IPS-20b (cell line): ENCODE measurements at regions not wholly inside any gene's neighbourhood (a gene's known extent, or its start where the extent isn't known, plus 50 kb on each side); places are given as distances from the start of the nearest gene placed in this dataset.
"Not testable (repeated sequence)": the region's sequence is repeated elsewhere in the genome, so short reads cannot be mapped to it uniquely, and the experiment has no call there.

Experiments used
- H3K27ac ChIP-seq: one replicate; pipeline ENCODE4 v1.5.1; 2013; ENCODE audit warnings: low read length
- H3K27me3 ChIP-seq: 2 replicates; pipeline ENCODE4 v1.6.1; 2013; ENCODE audit warnings: mild to moderate bottlenecking, low read length, inconsistent platforms; ENCODE audit not compliant: insufficient read depth
- H3K36me3 ChIP-seq: 2 replicates; pipeline ENCODE4 v1.6.1; 2013; ENCODE audit warnings: low read depth, mild to moderate bottlenecking, inconsistent platforms, low read length, moderate library complexity; ENCODE audit not compliant: insufficient read depth
- H3K4me1 ChIP-seq: 2 replicates; pipeline ENCODE4 v1.6.1; 2013; ENCODE audit warnings: mild to moderate bottlenecking, control low read depth, inconsistent platforms, low read length, moderate library complexity; ENCODE audit not compliant: insufficient read depth
- H3K4me3 ChIP-seq: 2 replicates; pipeline ENCODE4 v1.5.1; 2013; ENCODE audit warnings: mild to moderate bottlenecking, low read length, inconsistent platforms
- H3K9ac ChIP-seq: 2 replicates; pipeline ENCODE4 v1.6.1; 2013; ENCODE audit warnings: low read depth, mild to moderate bottlenecking, inconsistent platforms, low read length, moderate library complexity
- H3K9me3 ChIP-seq: 2 replicates; pipeline ENCODE4 v1.6.1; 2013; ENCODE audit warnings: mild to moderate bottlenecking, low read depth, low read length, inconsistent platforms; ENCODE audit not compliant: insufficient read depth

DNA sequence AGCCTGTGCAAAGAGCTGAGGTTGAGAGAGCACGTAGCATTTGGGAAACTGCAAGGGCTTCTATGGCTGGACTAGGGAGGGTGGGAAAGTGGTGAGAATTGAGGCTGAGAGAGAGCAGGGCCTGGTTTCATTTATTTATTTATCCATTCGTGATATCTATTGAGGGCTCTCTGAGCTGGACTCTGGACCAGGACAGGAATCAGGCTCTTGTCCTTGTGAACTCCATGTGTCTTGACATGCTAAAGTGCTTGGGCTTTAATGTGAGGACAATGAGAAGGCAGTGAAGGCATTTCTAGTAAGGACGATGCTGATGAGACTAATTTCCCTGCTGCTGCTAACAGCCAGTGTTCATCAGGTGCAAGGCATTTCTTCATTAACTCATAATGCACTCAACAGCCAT, 95.9 kb upstream of the KLF4 start:
- Histone ChIP-seq H3K9me3 (no peaks in the 10 kb centered on the region), H3K27ac (no peak overlapping the region), H3K4me3 (no peak overlapping the region), H3K36me3 (no peaks in the 10 kb centered on the region), H3K4me1 (no peaks in the 10 kb centered on the region), H3K27me3 (no peaks in the 10 kb centered on the region; the same call in 1 of the 2 replicates), H3K9ac (no peak overlapping the region)

DNA sequence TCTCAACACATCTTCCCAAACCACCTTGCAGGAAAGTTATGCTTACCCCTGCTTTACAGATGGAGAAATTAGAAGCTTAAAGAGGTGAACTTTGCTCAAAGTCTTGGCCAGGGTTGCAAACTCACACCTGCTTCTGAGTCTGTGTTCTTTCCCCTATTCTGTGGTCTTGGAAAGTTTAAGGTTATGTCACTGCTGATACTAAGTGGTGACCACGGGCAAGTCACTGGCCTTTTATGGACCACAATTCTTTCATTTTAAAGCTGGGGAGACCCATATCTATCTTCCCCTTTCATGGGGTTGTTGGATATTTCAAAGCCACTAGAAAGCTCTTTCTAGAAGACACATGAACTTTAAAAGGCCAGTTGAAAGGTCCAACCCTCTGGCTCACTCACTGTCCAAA, 95.4 kb upstream of the KLF4 start:
- Histone ChIP-seq H3K36me3 (no peaks in the 10 kb centered on the region), H3K9me3 (no peaks in the 10 kb centered on the region), H3K9ac (no peak overlapping the region), H3K4me3 (no peak overlapping the region), H3K27ac (no peak overlapping the region), H3K27me3 (no peaks in the 10 kb centered on the region; the same call in 1 of the 2 replicates), H3K4me1 (no peaks in the 10 kb centered on the region)

DNA sequence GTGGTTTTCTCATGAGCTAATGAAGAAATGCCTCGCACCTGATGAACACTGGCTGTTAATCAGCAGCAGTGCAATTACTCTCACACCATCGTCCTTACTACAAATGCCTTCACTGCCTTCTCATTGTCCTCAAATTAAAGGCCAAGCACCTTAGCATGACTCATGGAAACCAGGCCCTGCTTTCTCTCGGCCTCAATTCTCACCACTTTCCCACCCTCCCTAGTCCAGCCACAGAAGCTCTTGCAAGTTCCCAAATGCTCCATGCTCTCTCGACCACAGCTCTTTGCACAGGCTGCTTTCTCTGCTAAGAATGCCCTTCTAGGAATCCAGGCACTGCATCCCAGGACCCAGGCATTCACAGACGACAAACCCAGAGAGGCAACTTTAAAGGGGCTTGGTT, 94.6 kb upstream of the KLF4 start:
- no peaks in the 10 kb centered on the region for H3K9me3 ChIP-seq
- no peaks in the 10 kb centered on the region for H3K4me1 ChIP-seq
- H3K4me3 ChIP-seq = no peak overlapping the region
- no peak overlapping the region for H3K27ac ChIP-seq
- H3K27me3 ChIP-seq = no peaks in the 10 kb centered on the region; the same call in 1 of the 2 replicates
- no peaks in the 10 kb centered on the region for H3K36me3 ChIP-seq
- H3K9ac ChIP-seq = no peak overlapping the region; the same call in 1 of the 2 replicates

DNA sequence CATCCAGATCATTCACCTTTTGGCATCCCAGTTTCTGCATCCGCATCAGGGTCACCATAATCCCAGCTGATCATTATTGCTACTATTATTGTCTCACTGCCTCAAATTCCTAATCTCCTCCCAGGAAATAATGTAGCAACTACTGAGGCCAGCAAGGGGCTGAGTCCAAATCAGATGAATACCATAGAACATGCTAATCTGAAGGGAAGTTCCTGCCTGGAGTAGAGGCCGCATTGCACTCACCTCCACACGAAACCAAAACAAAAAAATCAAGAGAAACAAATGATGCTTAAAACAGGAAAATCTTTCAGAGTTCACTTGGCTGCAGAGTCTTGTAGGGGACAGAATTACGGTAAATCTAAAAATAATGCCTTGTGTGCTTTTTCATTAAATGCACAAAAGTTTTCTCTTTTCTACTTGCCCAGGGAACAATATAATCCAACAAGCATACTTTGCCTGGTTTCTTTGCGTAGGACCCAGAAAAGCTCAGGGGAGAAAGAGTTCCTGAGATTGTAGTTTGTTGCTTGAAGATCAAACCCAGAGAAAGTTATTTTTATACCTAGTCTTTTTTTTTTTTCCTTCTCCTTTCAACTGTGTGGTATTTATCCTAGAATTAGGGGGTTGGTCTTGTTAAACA, 87.7 kb upstream of the KLF4 start:
- no peaks in the 10 kb centered on the region for H3K9me3 ChIP-seq
- no peaks in the 10 kb centered on the region for H3K36me3 ChIP-seq
- H3K4me1 ChIP-seq = no peaks in the 10 kb centered on the region
- no peak overlapping the region for H3K27ac ChIP-seq
- no peaks in the 10 kb centered on the region for H3K27me3 ChIP-seq
- H3K4me3 ChIP-seq = no peak overlapping the region
- H3K9ac ChIP-seq = no peak overlapping the region

DNA sequence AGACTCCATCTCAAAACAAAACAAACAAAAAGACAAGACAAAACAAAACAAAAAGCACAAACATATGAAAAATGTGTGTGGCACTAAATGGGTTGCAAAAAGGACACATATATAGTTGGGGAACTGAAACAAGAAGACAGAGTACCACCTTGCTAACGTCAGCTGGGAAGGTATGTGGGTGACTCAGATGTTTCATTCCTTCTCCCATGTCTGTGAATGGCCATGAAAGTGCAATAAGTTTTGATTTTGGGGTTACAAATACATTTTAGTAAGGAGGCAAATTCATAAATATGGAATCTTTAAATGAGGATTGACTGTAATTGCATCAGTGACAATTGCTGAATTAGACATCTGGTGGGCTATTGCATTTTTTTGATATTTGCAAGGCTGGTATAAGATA, 81.6 kb upstream of the KLF4 start:
- Histone ChIP-seq H3K36me3 (no peaks in the 10 kb centered on the region), H3K9me3 (no peaks in the 10 kb centered on the region), H3K4me1 (no peaks in the 10 kb centered on the region), H3K9ac (no peak overlapping the region), H3K4me3 (no peak overlapping the region), H3K27ac (no peak overlapping the region), H3K27me3 (no peaks in the 10 kb centered on the region)

DNA sequence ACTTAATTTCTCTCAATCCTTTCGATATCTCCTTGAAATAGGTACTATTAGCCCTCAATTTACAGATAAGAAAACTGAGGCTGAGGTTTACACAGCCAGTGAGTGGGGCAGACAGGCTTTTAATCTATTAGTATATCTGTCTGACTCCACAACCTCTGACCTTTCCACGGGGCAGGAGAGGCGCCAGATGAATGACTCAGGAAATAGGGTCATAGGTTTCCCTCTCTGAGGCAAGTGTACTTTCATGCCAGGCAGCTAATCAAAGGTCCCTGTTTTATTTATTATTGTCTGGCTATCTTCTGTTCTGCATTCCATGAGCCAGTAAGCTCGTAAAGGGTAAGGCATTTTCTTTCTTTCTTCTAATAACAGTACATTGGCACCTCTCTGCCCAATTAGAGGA, 79.6 kb upstream of the KLF4 start:
- H3K27ac ChIP-seq = no peak overlapping the region
- H3K27me3 ChIP-seq = no peaks in the 10 kb centered on the region
- no peaks in the 10 kb centered on the region for H3K9me3 ChIP-seq
- H3K4me1 ChIP-seq = no peaks in the 10 kb centered on the region
- H3K36me3 ChIP-seq = no peaks in the 10 kb centered on the region
- H3K9ac ChIP-seq = no peak overlapping the region
- H3K4me3 ChIP-seq = no peak overlapping the region

DNA sequence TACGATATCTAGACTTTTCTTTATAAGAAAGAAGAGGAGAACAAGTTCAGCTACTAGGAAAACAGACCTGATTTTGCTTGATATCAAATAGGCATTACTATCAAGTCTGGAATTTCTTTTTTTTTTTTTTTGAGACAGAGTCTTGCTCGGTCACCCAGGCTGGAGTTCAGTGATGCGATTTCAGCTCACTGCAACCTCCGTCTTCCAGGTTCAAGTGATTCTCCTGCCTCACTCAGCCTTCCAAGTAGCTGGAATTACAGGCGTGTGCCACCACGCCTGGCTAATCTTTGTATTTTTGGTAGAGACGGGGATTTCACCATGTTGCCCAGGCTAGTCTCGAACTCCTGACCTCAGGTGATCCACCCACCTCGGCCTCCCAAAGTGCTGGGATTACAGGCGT, 78.8 kb upstream of the KLF4 start:
- H3K27ac ChIP-seq, H3K4me1 ChIP-seq, H3K27me3 ChIP-seq, H3K36me3 ChIP-seq, H3K9me3 ChIP-seq, H3K9ac ChIP-seq, H3K4me3 ChIP-seq: not testable (repeated sequence)

DNA sequence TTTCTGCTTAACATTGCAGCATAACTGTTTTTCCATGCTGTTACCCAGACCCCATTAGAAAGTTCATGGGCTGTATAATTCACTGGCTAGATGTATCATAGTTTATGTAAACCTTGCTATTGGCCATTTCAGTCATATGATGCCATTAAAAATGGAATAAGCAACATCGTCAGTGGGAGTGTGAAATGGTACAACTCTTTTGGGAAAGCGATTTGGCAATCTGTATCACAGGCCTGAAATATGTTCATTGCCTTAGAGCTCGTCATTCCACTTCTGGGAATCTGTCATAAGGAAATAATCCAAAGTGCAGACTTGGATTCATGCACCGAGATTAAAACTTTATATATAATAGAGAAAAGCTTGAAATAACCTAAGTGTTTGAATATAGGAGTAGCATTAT, 77.9 kb upstream of the KLF4 start:
- no peaks in the 10 kb centered on the region for H3K36me3 ChIP-seq

DNA sequence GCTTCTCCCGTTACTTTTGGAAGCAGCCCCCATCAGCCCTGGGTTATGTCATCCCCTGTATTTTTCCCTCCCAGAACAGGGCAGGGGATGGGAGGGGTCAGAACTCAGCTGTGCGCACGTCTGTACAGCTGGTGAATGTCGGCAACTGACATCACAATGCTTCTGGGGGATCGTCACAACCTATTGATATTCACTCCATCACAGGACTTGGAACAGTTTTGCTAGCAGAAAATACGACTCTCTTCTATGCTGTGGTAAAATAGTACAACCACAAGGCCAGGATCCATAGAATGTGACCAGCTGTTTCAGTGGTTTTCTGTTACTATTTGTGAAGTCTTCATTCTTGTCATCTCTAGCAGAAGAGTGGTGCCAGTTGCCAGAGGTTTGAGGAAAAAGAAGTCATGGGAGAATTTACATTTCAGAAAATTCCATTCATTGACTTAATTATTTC, 77.1 kb upstream of the KLF4 start:
- Histone ChIP-seq H3K36me3 (no peaks in the 10 kb centered on the region), H3K4me1 (no peaks in the 10 kb centered on the region), H3K9ac (no peak overlapping the region), H3K9me3 (no peaks in the 10 kb centered on the region), H3K27ac (no peak overlapping the region), H3K4me3 (no peak overlapping the region), H3K27me3 (no peaks in the 10 kb centered on the region)

More for the DNA sequence above, 77.9 kb upstream of the KLF4 start:
- H3K9me3 ChIP-seq = no peaks in the 10 kb centered on the region
- H3K27ac ChIP-seq = no peak overlapping the region
- no peak overlapping the region for H3K4me3 ChIP-seq
- no peaks in the 10 kb centered on the region for H3K4me1 ChIP-seq
- H3K9ac ChIP-seq = no peak overlapping the region
- H3K27me3 ChIP-seq = no peaks in the 10 kb centered on the region

DNA sequence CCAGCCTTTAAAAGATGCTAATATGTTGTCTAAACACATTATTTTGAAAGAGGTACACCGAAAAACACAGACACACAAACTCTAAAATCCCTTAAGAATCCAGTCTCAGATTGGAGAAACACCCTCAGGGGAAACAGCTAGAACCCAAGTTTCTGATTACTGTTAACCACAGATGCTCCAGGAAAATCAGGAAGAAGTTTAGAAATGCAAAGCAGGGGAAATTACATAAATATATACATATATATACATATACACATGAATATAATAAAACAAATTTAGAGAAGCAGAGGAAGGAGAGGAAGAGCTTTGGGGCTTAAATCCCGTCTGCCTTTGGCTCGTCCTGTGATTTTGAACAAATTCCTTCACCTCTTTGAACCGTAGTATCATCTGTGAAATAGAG, 73.2 kb upstream of the KLF4 start:
- Histone ChIP-seq H3K4me3 (no peak overlapping the region), H3K4me1 (no peaks in the 10 kb centered on the region), H3K36me3 (no peaks in the 10 kb centered on the region), H3K9me3 (no peaks in the 10 kb centered on the region), H3K9ac (no peak overlapping the region), H3K27ac (no peak overlapping the region), H3K27me3 (no peaks in the 10 kb centered on the region)

DNA sequence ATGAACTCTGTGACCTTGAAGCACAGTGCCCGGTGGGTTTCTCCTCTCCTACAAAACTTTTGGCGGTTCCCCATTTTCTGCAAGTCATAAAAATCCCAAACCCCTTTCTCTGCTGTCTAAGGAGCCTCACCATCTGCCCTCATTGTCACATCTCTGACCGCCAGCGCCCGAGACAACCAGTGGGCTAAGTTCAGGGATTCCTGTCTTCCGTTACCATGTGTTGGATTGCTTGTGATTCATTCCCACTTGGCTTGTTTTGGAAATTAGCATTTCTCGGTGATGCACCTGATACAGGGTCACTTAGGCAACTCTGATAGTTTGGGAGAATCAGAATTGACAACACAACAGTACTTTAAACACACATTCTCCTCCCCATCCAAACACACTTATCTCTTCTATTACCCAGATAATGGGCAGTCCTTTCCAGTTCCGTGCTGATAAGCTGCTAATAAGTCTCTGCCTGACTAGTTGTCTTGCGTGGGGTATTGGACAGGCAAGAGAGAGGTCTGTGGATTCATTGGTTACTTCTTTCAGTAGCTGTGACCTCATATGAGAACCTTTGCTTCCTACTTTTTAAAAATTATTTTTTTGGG, 70.0 kb upstream of the KLF4 start:
- Histone ChIP-seq H3K4me1 (no peaks in the 10 kb centered on the region), H3K27me3 (no peaks in the 10 kb centered on the region)

DNA sequence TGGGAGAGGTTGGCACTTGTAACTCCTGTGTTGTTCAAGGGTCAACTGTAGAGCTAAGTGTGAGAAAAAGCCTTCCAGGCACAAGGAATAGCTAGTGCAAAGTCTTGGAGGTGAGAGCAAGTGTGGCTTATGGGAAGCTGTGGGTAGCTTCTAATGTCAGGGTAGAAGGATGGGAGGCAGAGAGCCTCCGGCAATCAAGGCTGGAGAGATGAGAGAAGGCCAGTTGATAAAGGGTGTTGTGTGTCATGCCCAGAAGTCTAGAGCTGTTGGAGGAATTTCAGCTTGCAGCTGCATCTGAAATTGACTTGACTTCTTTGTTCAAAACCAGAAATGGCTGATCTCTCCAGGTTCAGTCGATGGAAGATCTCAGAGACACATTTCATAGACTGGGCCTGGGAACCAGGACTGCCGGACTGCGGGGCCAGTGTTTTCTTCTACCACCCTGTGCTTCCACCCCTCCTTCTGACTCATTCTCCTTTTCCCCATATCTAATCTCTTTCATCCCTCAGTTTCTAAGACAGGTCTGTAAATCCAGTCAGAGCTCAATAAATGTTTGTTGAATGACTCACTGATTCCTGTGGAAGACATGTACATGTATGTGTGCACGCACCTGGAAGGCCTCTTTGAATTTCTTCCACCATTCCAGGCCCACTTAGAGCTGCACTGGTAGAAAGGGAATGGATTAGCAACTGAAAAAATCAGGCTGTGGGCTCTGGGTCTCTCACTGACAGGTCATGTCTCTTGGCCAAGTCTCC, 67.8 kb upstream of the KLF4 start:
- Histone ChIP-seq H3K27me3 (no peaks in the 10 kb centered on the region), H3K36me3 (no peaks in the 10 kb centered on the region), H3K9me3 (no peaks in the 10 kb centered on the region), H3K4me3 (no peak overlapping the region), H3K27ac (no peak overlapping the region), H3K9ac (no peak overlapping the region), H3K4me1 (no peaks in the 10 kb centered on the region)

More for the DNA sequence above, 70.0 kb upstream of the KLF4 start:
- no peaks in the 10 kb centered on the region for H3K36me3 ChIP-seq
- H3K4me3 ChIP-seq = no peak overlapping the region
- no peaks in the 10 kb centered on the region for H3K9me3 ChIP-seq
- no peak overlapping the region for H3K9ac ChIP-seq
- H3K27ac ChIP-seq = no peak overlapping the region
